SJCRH30 (cell line): ENCODE measurements at regions not wholly inside any gene's neighbourhood (a gene's known extent, or its start where the extent isn't known, plus 50 kb on each side); places are given as distances from the start of the nearest gene placed in this dataset.
"Not testable (repeated sequence)": the region's sequence is repeated elsewhere in the genome, so short reads cannot be mapped to it uniquely, and the experiment has no call there.

Experiments used
- DNase-seq, 2 experiments: peaks; one replicate each; pipeline ENCODE4 v3.0.0-alpha.2; 2015 to 2020
- H3K27ac ChIP-seq: fragments of 250-450 bp; sonication (Bioruptor Pico); 2 replicates; pipeline ENCODE4 v1.5.1; 2020; ENCODE audit warnings: mild to moderate bottlenecking, moderate library complexity
- H3K27me3 ChIP-seq: fragments of 250-450 bp; sonication (Bioruptor Pico); 2 replicates; pipeline ENCODE4 v1.5.1; 2020; ENCODE audit warnings: mild to moderate bottlenecking, moderate library complexity
- H3K36me3 ChIP-seq: fragments of 250-450 bp; sonication (Bioruptor Pico); 2 replicates; pipeline ENCODE4 v1.5.1; 2020; ENCODE audit warnings: mild to moderate bottlenecking, moderate library complexity
- H3K4me1 ChIP-seq: fragments of 250-450 bp; sonication (Bioruptor Pico); 2 replicates; pipeline ENCODE4 v1.5.1; 2020; ENCODE audit warnings: mild to moderate bottlenecking, moderate library complexity
- H3K4me3 ChIP-seq: fragments of 250-450 bp; sonication (Bioruptor Pico); 2 replicates; pipeline ENCODE4 v1.5.1; 2020; ENCODE audit warnings: mild to moderate bottlenecking, moderate library complexity
- H3K9me3 ChIP-seq: fragments of 250-450 bp; sonication (Bioruptor Pico); replicated peaks from 2 replicates; pipeline ENCODE4 v1.5.1; 2020; ENCODE audit warnings: mild to moderate bottlenecking, moderate library complexity

- H3K27me3 ChIP-seq, H3K9me3 ChIP-seq, H3K27ac ChIP-seq, H3K36me3 ChIP-seq, H3K4me1 ChIP-seq, DNase-seq, H3K4me3 ChIP-seq: not testable (repeated sequence)
Observed at GRCh38 chr17:70389232-70389757, 220.0 kb downstream of the KCNJ2 start.

- Histone ChIP-seq H3K9me3 (no peaks in the 10 kb centered on the region), H3K4me3 (no peak overlapping the region), H3K4me1 (no peaks in the 10 kb centered on the region), H3K27me3 (no peaks in the 10 kb centered on the region), H3K27ac (no peak overlapping the region), H3K36me3 (no peaks in the 10 kb centered on the region)
- DNase-seq: no peak
Observed at GRCh38 chr17:70390049-70390448, 220.7 kb downstream of the KCNJ2 start.

- Histone ChIP-seq H3K4me3 (no peak overlapping the region), H3K9me3 (no peaks in the 10 kb centered on the region), H3K27me3 (no peaks in the 10 kb centered on the region), H3K4me1 (no peaks in the 10 kb centered on the region), H3K27ac (no peak overlapping the region), H3K36me3 (no peaks in the 10 kb centered on the region)
- DNase-seq: no peak
Observed at GRCh38 chr17:70394473-70395232, 225.3 kb downstream of the KCNJ2 start.

- peak overlapping the region; percentile 31 for H3K27ac ChIP-seq
Observed at GRCh38 chr17:70405492-70406220, 236.3 kb downstream of the KCNJ2 start.

GRCh38 chr17:70407506-70407905, 238.2 kb downstream of the KCNJ2 start:
- Histone ChIP-seq H3K4me1 (peaks cover 17% of the 10 kb centered on the region), H3K27me3 (no peaks in the 10 kb centered on the region), H3K27ac (no peak overlapping the region), H3K36me3 (no peaks in the 10 kb centered on the region), H3K4me3 (no peak overlapping the region), H3K9me3 (no peaks in the 10 kb centered on the region)
- DNase-seq: no peak

More at GRCh38 chr17:70405492-70406220, 236.3 kb downstream of the KCNJ2 start:
- no peaks in the 10 kb centered on the region for H3K9me3 ChIP-seq
- H3K36me3 ChIP-seq: no peaks in the 10 kb centered on the region
- H3K27me3 ChIP-seq: no peaks in the 10 kb centered on the region
- no peak overlapping the region for H3K4me3 ChIP-seq
- DNase-seq: peak; percentile 29 to 66
- H3K4me1 ChIP-seq: peaks cover 17% of the 10 kb centered on the region

GRCh38 chr17:70408768-70409167, 239.4 kb downstream of the KCNJ2 start:
- Histone ChIP-seq H3K9me3 (no peaks in the 10 kb centered on the region), H3K36me3 (no peaks in the 10 kb centered on the region), H3K4me1 (peaks cover 17% of the 10 kb centered on the region), H3K27ac (no peak overlapping the region), H3K27me3 (no peaks in the 10 kb centered on the region), H3K4me3 (no peak overlapping the region)
- DNase-seq: no peak

- Histone ChIP-seq H3K27ac (no peak overlapping the region), H3K9me3 (no peaks in the 10 kb centered on the region), H3K4me3 (no peak overlapping the region), H3K36me3 (no peaks in the 10 kb centered on the region), H3K4me1 (no peaks in the 10 kb centered on the region), H3K27me3 (peaks cover 4% of the 10 kb centered on the region)
- no peak for DNase-seq
Observed at GRCh38 chr17:70414300-70414699, 245.0 kb downstream of the KCNJ2 start.

GRCh38 chr17:70420861-70421445, 251.6 kb downstream of the KCNJ2 start:
- H3K4me1 ChIP-seq: no peaks in the 10 kb centered on the region
- peaks cover 4% of the 10 kb centered on the region; the same call in 1 of the 2 replicates for H3K27me3 ChIP-seq
- H3K27ac ChIP-seq: no peak overlapping the region
- no peaks in the 10 kb centered on the region for H3K36me3 ChIP-seq
- no peak overlapping the region for H3K4me3 ChIP-seq
- no peak for DNase-seq
- no peaks in the 10 kb centered on the region for H3K9me3 ChIP-seq

GRCh38 chr17:70422862-70423261, 253.5 kb downstream of the KCNJ2 start:
- Histone ChIP-seq H3K4me3 (no peak overlapping the region), H3K27ac (no peak overlapping the region), H3K27me3 (peaks cover 4% of the 10 kb centered on the region; the same call in 1 of the 2 replicates), H3K4me1 (no peaks in the 10 kb centered on the region), H3K9me3 (no peaks in the 10 kb centered on the region), H3K36me3 (no peaks in the 10 kb centered on the region)
- no peak for DNase-seq

- Histone ChIP-seq H3K27ac (no peak overlapping the region), H3K4me1 (no peaks in the 10 kb centered on the region), H3K9me3 (no peaks in the 10 kb centered on the region), H3K36me3 (no peaks in the 10 kb centered on the region), H3K4me3 (no peak overlapping the region), H3K27me3 (peaks cover 1% of the 10 kb centered on the region; the same call in 1 of the 2 replicates)
- no peak for DNase-seq
Observed at GRCh38 chr17:70423562-70423961, 254.2 kb downstream of the KCNJ2 start.

- Histone ChIP-seq H3K4me3 (no peak overlapping the region), H3K27me3 (no peaks in the 10 kb centered on the region), H3K9me3 (no peaks in the 10 kb centered on the region), H3K27ac (no peak overlapping the region), H3K36me3 (no peaks in the 10 kb centered on the region), H3K4me1 (no peaks in the 10 kb centered on the region)
- DNase-seq: no peak
Observed at GRCh38 chr17:70426752-70427151, 257.4 kb downstream of the KCNJ2 start.

GRCh38 chr17:70434536-70435490, 265.5 kb downstream of the KCNJ2 start:
- no peak overlapping the region for H3K27ac ChIP-seq
- no peak overlapping the region for H3K4me3 ChIP-seq
- H3K27me3 ChIP-seq: no peaks in the 10 kb centered on the region
- H3K36me3 ChIP-seq: no peaks in the 10 kb centered on the region
- no peaks in the 10 kb centered on the region for H3K4me1 ChIP-seq
- no peaks in the 10 kb centered on the region for H3K9me3 ChIP-seq
- no peak for DNase-seq

GRCh38 chr17:70437656-70438055, 268.3 kb downstream of the KCNJ2 start:
- Histone ChIP-seq H3K27me3 (no peaks in the 10 kb centered on the region), H3K4me1 (no peaks in the 10 kb centered on the region), H3K36me3 (no peaks in the 10 kb centered on the region), H3K27ac (no peak overlapping the region), H3K4me3 (no peak overlapping the region), H3K9me3 (no peaks in the 10 kb centered on the region)
- DNase-seq: no peak

GRCh38 chr17:70446446-70446845, 277.1 kb downstream of the KCNJ2 start:
- peak in 1 of 2 experiments; percentile 1 for DNase-seq
- H3K4me1 ChIP-seq: no peaks in the 10 kb centered on the region

More at GRCh38 chr17:70446446-70446845, 277.1 kb downstream of the KCNJ2 start:
- H3K36me3 ChIP-seq: no peaks in the 10 kb centered on the region
- no peak overlapping the region for H3K27ac ChIP-seq
- no peak overlapping the region for H3K4me3 ChIP-seq
- no peaks in the 10 kb centered on the region for H3K9me3 ChIP-seq
- H3K27me3 ChIP-seq: no peaks in the 10 kb centered on the region
